GM21447 (cell line): ENCODE measurements at regions not wholly inside any gene's neighbourhood (a gene's known extent, or its start where the extent isn't known, plus 50 kb on each side); places are given as distances from the start of the nearest gene placed in this dataset.
"Not testable (repeated sequence)": the region's sequence is repeated elsewhere in the genome, so short reads cannot be mapped to it uniquely, and the experiment has no call there.

Source experiments
- ATAC-seq: cut with Tn5 transposase; IDR thresholded peaks from one replicate; pipeline ENCODE4 v1.9.1; 2021; ENCODE audit not compliant: unreplicated experiment

GRCh38 chr1:94769551-94769950 lies 50.6 kb upstream of the SLC44A3 start:
- ATAC-seq = no peak

- ATAC-seq = no peak
Observed at GRCh38 chr1:94768036-94768435, 52.1 kb upstream of the SLC44A3 start.

GRCh38 chr1:94765958-94766357 lies 54.2 kb upstream of the SLC44A3 start:
- ATAC-seq = no peak

- no peak for ATAC-seq
Observed at GRCh38 chr1:94759188-94759587, 61.0 kb upstream of the SLC44A3 start.

- ATAC-seq = no peak
Observed at GRCh38 chr1:94757931-94758330, 62.2 kb upstream of the SLC44A3 start.

GRCh38 chr1:94755675-94756074 lies 64.5 kb upstream of the SLC44A3 start:
- ATAC-seq = no peak

- not testable (repeated sequence) for ATAC-seq
Observed at GRCh38 chr1:94755016-94755415, 65.1 kb upstream of the SLC44A3 start.

- ATAC-seq = no peak
Observed at GRCh38 chr1:94754570-94754969, 65.6 kb upstream of the SLC44A3 start.

GRCh38 chr1:94754095-94754494 lies 66.1 kb upstream of the SLC44A3 start:
- no peak for ATAC-seq

- no peak for ATAC-seq
Observed at GRCh38 chr1:94753171-94753972, 66.8 kb upstream of the SLC44A3 start.

GRCh38 chr1:94751483-94751882 lies 68.7 kb upstream of the SLC44A3 start:
- ATAC-seq = not testable (repeated sequence)

- no peak for ATAC-seq
Observed at GRCh38 chr1:94746635-94747525, 73.3 kb upstream of the SLC44A3 start.

- ATAC-seq = no peak
Observed at GRCh38 chr1:94745742-94746141, 74.4 kb upstream of the SLC44A3 start.

GRCh38 chr1:94743862-94744261 lies 76.3 kb upstream of the SLC44A3 start:
- no peak for ATAC-seq

GRCh38 chr1:94741996-94742395 lies 78.2 kb upstream of the SLC44A3 start:
- no peak for ATAC-seq

- ATAC-seq = no peak
Observed at GRCh38 chr1:94741510-94741909, 78.6 kb upstream of the SLC44A3 start.

GRCh38 chr1:94739521-94740061 lies 80.6 kb upstream of the SLC44A3 start:
- no peak for ATAC-seq

- no peak for ATAC-seq
Observed at GRCh38 chr1:94738371-94738770, 81.8 kb upstream of the SLC44A3 start.

GRCh38 chr1:94737124-94737998 lies 82.8 kb upstream of the SLC44A3 start:
- no peak for ATAC-seq

- ATAC-seq = no peak
Observed at GRCh38 chr1:94736549-94736948, 83.6 kb upstream of the SLC44A3 start.

GRCh38 chr1:94736073-94736472 lies 84.1 kb upstream of the SLC44A3 start:
- no peak for ATAC-seq
